Suppressor macrophage treated with lipopolysaccharide for 1 hour (primary cell): ENCODE measurements at regions not wholly inside any gene's neighbourhood (a gene's known extent, or its start where the extent isn't known, plus 50 kb on each side); places are given as distances from the start of the nearest gene placed in this dataset.
"Not testable (repeated sequence)": the region's sequence is repeated elsewhere in the genome, so short reads cannot be mapped to it uniquely, and the experiment has no call there.

Experiments used
- DNase-seq, 3 donors: peaks; one replicate each; pipeline ENCODE4 v3.0.0-alpha.2; 2020 to 2022

DNA sequence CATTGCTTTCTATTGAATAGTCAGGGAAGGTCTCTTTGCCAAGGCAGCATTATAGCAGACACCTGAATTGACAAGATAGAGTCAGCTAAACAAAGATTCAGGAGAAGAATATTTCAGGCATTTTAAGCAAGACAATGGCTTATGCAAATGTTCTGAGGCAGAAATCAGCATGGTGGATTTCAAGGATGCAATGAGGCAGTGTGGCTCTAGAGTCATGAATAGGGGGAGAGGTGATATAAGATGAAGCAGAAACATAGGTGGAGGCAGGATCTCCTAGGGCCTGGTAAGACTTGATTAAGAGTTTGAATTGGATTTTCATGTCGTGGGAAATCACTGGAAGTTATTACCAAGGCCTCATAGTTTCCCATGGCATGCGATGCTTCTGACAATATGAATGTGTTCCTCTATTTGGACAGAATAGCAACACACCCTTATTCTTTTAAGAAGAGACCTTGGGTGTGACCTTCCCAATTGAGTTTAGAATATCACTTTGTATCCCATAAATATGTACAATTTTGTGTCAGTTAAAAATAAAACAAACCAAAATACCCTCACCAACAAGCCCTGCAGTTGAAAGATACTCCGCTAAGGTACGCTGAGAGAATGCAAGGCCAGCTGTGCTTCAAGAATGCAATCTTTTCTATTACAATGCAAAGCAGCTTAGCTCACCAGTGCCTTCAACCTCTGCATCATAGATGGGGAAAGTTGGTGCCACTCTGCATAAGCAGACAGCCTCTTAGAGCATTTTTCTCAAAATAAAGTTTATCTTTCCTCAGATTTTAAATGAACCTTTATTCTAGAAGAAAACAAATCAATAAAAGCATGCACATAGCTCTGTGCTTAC is 139.6 kb upstream of the SALL1 start:
- no peak for DNase-seq

DNA sequence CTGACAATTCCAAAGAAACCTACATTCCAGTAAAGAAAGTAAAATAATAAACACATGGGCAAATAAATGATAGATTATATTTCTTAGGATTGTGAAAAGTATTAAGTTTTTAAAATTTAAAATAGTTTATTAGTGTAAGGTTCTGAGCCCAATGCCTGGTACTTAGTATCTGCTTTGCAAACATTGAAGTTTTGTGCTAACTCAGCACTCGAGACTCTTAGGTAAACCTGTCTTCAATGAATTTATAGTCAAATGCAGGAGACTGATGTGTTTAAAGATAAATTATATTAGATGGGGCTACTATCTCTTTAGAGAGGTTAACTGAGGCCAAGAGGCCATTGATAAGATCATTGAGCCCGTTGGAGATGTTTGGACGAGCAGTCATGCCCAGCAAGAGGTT is 138.3 kb upstream of the SALL1 start:
- no peak for DNase-seq

DNA sequence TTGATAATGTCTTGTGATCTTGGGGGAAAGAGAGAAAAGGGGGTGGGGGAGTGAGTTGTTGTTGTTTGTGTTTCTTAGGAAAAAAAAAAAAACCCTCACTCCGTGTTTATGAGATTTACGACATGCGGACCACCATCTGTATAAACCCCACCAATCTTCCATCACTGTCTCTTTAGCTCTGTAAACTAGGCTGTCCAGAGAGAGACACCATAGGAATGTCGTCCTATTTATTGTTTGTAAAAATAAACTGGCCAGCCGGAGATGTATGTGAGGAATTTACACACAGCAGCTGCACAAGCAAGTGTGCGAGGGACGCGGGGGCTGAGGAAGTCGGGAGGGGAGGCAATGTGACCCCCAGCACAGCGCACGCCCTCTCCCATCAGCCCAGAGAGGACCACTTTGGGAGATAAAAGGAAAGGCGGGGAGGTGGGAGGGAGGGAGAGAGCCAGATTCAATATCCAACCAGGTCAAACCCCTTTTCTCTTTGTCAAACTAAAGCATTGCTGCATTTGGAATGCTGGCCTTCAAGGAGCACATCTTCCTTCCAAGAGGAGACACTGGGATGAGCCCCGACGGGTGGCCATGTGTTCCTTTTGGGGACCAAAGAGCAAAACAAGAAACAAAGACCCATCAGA is 136.2 kb upstream of the SALL1 start:
- no peak for DNase-seq

DNA sequence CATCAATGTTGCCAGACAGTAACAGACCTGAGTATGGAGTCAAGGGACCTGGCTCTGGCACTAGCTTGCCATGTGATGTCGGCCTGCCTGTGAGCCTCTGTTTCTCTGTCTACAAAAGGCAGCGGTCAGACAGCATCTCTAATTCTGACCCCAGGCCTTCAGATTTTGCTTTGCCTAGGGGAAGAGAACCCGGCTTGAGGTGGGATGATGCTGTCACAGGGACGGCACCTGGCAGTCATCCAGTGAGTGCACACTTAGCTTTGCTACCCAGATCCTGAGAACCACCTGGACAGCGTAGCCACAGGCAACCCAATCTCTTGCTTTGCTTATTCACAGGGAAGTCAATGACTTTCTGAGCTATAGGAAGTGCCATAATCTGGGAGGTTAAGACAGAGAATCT is 135.2 kb upstream of the SALL1 start:
- DNase-seq, result no peak

DNA sequence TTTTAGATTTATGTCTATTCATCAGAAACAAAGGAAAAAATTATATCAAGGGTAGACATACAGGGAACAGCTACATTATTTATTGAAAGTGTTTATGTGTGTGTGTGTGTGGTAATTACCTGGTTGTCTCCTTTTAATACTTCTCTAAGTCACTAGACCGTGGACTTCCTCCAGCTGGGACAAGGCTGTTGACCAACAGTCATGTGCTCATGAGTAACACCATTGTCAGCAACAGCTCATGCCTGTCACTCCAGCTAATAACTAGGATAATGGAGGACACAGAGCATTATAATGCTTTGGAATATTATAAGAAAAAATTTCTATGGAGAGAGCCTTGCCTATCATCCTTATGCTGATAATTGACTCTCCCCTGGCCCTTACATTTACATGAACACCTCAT is 125.3 kb upstream of the SALL1 start:
- peak; percentile 35 to 58 (median 46) for DNase-seq

DNA sequence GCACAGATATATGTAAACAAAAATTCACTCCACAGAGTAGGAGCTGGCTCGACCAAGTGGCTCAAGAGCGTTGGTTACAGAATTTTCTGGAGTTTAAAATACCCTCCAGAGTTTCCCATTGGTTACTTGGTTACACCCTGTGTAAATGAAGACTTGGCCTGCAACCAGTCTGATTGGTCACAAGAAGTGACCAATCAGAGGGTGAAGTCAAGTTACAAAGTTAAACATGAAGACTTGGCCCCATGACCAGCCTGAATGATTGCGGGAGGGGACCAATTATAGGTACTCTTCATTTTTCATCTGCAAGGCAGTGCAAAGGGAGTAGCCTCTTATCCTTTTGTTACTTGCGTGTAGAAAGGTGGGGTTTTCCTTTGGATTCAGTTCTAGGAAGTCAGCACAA is 121.3 kb upstream of the SALL1 start:
- no peak for DNase-seq

DNA sequence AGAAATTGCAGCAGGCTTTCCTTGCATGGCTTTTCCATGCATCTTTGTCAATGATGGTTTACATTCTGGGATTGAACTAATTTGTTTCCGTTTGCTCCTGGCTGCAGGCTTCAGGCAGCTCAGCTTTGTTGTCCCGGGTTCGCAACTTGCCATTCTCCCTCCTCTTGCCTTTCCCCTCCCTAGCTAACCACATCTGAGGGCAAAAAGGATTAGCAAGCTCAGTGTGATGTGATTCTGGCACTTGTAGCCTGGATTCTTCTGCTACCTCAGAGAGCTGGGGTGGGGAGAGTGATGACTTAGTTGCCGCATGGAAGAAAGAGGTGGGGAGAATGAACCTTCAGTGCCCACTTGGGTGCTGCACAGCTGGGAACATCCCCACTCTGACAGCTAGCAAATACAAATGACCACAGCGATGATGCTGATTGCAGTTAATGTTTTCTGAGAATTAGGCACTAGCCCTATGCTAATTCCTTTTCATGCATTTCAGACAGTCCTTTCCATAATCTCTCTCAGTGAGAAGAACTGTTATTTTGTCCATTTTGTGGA is 120.2 kb upstream of the SALL1 start:
- no peak for DNase-seq

DNA sequence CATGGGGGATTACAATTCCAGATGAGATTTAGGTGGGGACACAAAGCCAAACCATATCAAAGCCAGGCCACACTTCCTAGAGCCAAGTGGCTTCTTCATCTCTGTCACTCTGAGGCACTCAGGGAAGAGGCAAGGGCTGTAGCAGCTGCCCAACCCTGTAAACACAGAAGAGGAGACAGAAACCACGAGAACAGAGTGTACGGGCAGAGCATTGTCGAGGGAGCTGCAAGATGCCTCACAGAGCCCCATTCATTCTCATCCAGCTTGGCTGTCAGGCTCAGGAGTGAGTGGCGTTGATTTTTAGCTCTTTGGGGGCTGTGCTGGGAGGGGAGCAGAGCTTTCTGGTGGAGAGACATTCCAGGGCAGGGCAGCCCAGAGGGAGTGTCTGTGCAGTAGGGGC is 117.2 kb upstream of the SALL1 start:
- DNase-seq, result no peak

DNA sequence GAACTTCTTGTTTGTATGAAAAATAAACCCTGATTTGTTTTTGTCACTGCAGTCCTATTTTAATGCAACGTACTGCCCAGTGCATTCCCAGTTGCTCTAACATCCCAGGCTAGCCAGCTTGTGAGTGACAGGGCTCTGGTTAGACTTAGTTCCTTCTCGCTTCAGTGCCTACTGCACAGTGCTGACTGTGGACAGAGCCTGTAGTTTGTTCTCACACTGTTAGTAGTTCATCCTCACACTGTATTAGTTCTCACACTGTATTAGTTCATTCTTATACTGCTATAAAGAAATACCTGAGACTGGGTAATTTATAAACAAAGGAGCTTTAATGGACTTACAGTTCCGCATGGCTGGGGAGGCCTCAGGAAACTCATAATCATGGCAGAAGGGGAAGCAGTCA is 116.6 kb upstream of the SALL1 start:
- no peak for DNase-seq

DNA sequence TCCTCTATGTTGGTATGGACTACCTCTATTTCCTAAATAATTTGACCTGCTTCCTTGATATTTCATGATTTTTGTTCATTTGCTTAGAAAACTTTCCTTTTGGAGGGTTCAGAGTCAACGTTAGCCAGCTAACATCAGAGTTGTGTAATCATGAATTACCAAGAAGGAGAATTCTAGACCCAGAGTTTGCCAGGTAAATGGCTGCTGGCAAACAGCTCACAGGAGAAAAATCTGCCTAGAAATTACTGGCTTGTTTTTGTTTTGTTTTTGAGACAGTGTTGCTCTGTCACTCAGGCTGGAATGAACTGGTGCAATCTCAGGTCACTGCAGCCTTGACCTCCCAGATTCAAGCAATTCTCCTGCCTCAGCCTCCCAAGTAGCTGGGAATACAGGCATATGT is 111.4 kb upstream of the SALL1 start:
- no peak for DNase-seq

DNA sequence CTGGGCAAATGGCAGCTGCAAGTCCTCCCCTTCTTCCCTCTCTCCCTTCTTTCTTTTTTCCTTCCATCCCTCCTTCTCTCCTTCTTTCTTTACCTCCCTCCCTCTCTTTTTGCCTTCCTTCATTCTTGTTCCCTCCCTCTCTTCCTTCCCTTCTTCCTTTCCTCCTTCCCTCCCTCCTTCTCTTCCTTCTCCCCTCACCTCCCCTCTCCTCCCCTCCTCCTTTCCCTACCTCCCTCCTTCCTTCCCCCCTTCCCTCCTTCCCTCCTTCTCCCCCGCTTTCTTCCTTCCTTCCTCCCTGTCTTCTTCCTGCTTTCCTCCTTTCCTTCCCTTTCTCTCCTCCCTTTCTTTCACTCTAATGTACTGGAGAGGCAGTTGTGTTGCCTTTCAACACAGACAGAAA is 110.8 kb upstream of the SALL1 start:
- no peak for DNase-seq

DNA sequence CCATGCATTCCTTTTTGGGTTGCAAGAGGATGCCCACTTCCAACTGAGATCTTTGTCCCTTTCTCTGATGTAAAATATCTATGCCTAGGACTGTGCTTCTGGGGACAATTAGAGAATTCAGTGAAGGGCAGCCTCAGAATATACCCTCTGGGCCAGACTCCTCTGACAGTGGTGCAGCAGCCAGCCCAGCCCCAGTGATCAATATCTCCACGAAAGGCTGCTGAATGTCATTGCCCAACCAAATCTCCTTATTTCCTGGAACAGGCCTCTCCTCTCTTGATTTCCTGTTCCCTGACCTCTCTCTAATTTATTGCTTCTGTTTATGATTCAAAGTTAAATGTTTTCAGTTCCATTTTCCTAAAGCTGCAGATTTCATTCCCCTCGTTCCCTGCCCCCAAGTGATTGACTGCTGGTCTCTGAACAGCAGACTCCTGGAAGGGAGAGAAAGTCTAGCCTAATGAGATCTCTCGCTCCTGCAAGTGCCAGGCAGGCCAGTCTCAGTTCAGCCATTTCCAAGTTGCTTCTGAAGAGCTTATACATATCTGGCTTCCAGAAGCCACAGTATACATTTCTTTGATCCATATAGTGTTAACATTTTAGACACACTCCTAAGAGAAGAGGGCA is 104.4 kb upstream of the SALL1 start:
- DNase-seq, result no peak

DNA sequence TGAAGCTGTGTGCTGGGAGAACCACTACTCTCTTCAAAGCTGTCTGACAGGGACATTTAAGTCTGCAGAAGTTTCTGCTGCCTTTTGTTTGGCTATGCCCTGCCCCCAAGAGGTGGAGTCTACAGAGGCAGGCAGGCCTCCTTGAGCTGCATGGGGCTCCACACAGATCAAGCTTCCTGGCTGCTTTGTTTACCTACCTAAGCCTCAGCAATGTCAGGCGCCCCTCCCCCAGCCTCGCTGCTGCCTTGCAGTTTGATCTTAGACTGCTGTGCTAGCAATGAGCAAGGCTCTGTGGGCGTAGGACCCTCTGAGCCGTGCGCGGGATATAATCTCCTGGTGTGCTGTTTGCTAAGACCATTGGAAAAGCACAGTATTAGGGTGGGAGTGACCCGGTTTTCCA is 103.3 kb upstream of the SALL1 start:
- DNase-seq, result not testable (repeated sequence)

DNA sequence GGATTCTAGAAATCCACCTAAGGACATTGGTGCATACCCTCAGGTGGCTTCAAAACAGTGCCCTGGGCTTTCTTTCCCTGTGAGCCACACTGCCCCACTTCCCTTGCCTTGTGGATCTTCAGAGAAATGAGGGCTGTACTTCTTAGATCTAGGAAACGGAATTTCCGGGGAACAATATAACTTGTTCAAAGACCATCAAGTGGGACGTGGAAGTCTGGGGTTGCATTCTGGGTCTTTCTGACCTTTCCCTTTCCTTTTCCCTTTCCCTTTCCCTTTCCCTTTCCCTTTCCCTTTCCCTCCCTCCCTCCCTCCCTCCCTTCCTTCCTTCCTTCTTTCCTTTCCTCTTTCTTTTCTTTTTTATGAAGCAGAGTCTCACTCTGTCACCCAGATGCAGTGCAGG is 97.1 kb upstream of the SALL1 start:
- DNase-seq, result peak in 2 of 3 donors; percentile 4 to 21

DNA sequence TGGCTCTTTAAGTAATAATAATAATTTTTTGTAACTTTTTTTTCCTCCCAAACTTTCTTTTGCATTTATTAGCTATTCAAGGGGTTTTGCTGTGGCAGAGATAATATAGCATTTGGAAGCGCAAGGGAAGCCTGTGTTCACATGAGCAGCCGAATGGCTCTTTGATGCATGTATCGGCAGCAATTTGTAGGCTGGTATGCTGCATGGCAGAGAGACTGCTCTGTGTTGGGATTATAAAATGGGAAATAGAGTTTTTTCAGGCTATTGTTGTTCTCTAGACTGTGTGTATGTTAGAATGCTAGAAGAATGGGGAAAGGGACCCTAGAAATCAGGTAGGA is 94.6 kb upstream of the SALL1 start:
- no peak for DNase-seq

DNA sequence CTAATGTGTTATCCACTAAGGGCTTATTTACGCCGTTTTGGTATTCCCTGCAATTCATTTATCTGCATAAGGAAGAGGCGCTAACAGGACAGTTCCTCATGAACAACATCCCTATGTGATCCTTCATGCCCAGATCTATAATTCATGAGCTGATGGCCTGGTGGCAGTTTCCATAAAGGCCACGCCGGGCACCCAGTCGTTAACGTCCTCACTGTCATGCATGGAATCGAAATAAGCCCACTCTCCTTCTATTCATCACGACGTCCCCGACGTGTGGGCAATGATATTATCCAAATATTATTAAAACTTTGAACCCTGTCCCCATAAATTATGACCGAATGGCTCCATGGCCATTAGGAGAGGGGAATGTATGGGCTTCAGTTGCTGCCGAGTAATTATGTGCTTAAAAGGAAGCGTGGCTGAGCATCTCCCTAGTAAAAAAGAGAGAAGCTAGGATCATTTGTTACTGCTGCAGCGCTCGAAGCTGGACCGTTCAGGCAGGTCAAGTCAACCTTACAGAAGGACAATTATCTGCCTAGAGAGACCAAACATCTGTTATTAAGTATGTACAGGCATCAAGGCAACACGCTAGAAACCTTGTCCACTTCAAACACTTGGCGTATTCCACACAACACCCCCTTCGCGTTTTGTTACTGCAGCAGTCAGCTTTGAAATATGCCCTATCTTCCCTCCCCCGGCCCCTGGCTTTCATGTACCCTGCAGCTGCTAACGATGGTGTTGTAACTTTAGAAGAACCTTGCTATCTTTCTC is 94.0 kb upstream of the SALL1 start:
- no peak for DNase-seq

DNA sequence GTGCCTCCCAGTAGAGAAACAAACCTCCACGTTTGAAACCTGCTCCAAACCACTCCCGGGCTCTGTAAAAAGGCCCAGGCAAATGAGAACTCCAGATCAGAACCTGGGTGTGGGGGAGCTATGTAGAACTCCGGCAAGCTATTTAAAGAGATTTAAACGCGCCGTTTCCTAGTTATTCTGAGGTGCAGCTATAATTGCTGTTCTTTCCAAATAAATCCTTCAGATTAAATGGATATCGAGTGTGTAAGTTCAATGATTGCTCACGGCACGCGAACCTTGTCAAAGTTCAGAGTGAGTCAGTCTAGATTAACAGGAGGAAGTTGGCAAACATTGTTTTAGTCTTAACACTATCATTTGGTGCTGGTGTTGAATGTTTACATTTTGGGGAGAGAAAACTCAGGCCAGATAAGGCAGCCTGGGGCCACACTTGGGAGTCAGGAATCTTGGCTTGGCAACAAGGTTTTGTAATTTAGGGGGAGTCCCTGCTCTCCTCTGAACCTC is 92.9 kb upstream of the SALL1 start:
- DNase-seq, result no peak

DNA sequence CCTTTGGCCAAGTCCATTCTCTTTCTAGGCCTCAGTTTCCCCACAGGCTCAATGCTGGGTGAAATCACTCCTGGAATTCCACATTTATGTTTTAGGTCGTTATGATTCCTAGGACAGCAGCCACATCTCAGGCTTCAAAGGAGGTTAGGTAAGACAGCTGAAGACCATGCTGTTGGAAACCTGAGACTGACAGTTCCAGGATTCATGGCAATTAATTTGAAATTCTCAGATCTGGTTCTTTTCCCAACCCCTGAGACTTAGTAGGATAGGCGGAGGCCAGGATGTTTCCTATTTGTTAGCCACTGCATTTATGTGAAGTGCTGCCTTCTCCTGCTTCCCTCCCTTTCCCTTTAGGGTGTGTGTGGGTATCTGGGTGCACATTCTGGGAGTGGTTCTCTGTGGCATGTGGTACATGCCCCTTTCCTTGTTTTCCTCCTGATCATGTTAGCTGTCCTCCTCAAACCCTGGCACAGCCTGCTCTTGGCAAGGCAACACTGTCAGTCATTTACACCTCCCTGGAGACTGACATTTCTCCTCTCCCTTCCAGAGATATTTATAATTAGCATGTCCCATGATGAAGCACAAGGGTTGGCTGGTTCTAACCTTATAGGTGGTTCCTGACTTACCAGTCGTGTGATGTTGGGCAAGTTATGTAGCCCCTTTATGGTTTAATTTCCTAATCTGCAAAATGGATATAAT is 91.4 kb upstream of the SALL1 start:
- no peak for DNase-seq

DNA sequence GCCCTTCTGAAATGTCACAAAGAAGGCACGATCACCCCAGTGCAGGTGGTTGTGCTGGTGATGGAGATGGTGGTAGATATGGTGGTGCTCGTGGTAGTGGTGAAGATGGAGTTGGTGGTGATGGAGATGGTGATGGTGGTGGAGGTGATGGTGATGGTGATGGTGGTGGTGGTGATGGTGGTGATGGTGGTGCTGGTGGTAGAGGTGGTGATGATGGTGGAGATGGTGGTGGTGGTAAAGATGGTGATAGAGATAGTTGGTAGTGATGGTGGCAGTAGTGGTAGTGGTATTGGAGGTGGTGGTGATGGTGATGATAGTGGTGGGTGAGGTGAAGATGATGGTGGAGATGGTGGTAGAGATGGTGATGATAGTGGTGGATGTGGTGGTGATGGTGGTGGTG is 88.1 kb upstream of the SALL1 start:
- DNase-seq, result no peak

DNA sequence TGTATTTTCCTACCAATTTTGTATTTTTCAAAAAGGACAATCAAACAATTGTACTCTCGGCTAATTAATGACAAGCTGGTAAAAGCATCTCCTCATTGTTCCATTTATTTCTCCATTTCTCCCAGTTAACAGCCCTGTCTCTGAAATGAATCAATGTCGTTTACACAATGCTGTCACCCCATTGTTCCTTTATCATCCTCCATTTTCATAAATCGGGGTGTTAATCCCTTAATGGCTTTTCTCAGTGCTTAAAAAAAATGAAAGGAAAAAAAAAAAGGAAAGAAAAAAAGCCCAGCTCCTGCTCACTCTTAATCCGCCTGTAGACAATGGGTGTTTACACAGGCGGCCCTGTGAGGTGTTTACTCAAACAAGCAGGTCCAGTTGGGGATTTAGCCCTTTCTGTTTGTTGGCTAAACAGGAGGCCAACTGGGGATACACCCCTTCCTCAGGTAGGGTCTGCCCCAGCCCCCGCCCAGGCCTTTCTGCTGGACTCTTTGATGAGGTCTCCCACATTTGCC is 86.8 kb upstream of the SALL1 start:
- no peak for DNase-seq

DNA sequence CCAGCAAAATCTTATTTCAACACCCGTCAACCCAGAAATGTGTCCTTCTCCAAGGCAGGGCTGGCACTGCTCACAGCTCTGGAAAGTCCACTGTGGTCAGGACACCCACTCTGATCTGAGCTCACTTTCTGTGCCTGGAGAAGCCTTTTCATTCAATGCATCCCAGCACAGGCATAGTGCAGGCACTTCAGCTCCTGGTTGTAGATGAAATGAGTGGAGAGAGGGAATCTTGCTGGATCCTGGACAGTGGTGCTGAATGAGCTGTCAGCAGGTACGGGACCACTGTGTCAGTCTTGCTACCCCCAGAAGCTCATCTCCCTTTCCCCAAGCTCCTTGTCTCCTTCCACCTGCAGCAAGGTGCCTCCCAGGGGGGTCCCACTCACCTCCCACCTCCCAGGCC is 86.1 kb upstream of the SALL1 start:
- no peak for DNase-seq

DNA sequence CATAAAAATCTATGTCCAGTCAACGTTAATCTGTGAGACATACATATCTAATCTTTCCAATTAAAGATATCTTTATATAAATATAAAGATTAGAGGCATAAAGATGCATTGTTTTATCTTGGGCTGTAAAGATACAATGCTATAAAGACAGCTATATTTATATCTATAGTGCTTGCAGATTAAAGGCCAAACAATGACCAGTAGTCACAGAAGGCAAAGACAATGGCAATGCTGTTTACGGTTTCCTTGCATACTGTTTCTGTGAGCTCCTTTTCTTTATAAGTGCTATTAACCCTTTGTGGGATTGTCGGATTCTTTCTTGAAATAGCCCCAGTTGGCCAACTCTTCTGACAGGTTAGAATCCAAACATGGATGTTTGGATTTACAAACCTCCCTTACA is 85.5 kb upstream of the SALL1 start:
- no peak for DNase-seq
